ENCODE measurements at regions not wholly inside any gene's neighbourhood (a gene's known extent, or its start where the extent isn't known, plus 50 kb on each side); places are given as distances from the start of the nearest gene placed in this dataset.

GRCh38 chr6:112991912-112992311 is 644.8 kb downstream of the RFPL4B start:
- Histone ChIP-seq H3K9me3 (ENCODE audit: control insufficient read depth, low read length) (no peaks in the 10 kb centered on the region), H3K4me1 (ENCODE audit: control insufficient read depth, insufficient read depth, low read length, poor library complexity, severe bottlenecking) (no peaks in the 10 kb centered on the region), H3K4me3 (ENCODE audit: extremely low read depth, insufficient read depth, low read length, poor library complexity, severe bottlenecking) (no peak overlapping the region), H3K36me3 (ENCODE audit: control insufficient read depth, insufficient read depth, low read length) (no peaks in the 10 kb centered on the region), H3K27ac (ENCODE audit: low read depth, low read length, severe bottlenecking) (no peak overlapping the region)
- no CpG with 5 or more reads among the region's 4 CpGs for WGBS, 2 experiments (ENCODE audit: insufficient coverage in 2 of 2)

- H3K4me1 ChIP-seq (ENCODE audit: control insufficient read depth, insufficient read depth, low read length, poor library complexity, severe bottlenecking) = no peaks in the 10 kb centered on the region
- no peaks in the 10 kb centered on the region for H3K9me3 ChIP-seq (ENCODE audit: control insufficient read depth, low read length)
- no peak overlapping the region for H3K27ac ChIP-seq (ENCODE audit: low read depth, low read length, severe bottlenecking)
- no peaks in the 10 kb centered on the region for H3K36me3 ChIP-seq (ENCODE audit: control insufficient read depth, insufficient read depth, low read length)
- H3K4me3 ChIP-seq (ENCODE audit: extremely low read depth, insufficient read depth, low read length, poor library complexity, severe bottlenecking) = no peak overlapping the region
- no CpG with 5 or more reads among the region's 3 CpGs for WGBS, 2 experiments (ENCODE audit: insufficient coverage in 2 of 2)
Measured at GRCh38 chr6:112997421-112998085, 650.4 kb downstream of the RFPL4B start.

- peaks cover 3% of the 10 kb centered on the region for H3K4me1 ChIP-seq (ENCODE audit: control insufficient read depth, insufficient read depth, low read length, poor library complexity, severe bottlenecking)
- 75 to 100% methylated on average over 1 of the region's 1 CpG for WGBS, 2 experiments (ENCODE audit: insufficient coverage in 2 of 2)
Measured at GRCh38 chr6:113004054-113004453, 656.9 kb downstream of the RFPL4B start.

GRCh38 chr6:113004470-113005270 is 657.5 kb downstream of the RFPL4B start:
- H3K9me3 ChIP-seq (ENCODE audit: control insufficient read depth, low read length) = no peaks in the 10 kb centered on the region
- H3K27ac ChIP-seq (ENCODE audit: low read depth, low read length, severe bottlenecking) = no peak overlapping the region
- H3K36me3 ChIP-seq (ENCODE audit: control insufficient read depth, insufficient read depth, low read length) = no peaks in the 10 kb centered on the region
- WGBS, 2 experiments (ENCODE audit: insufficient coverage in 2 of 2) = 100% methylated on average over 1 of the region's 3 CpGs; no CpG with 5 or more reads in 1 of the 2 experiments
- no peak overlapping the region for H3K4me3 ChIP-seq (ENCODE audit: extremely low read depth, insufficient read depth, low read length, poor library complexity, severe bottlenecking)
- peaks cover 6% of the 10 kb centered on the region for H3K4me1 ChIP-seq (ENCODE audit: control insufficient read depth, insufficient read depth, low read length, poor library complexity, severe bottlenecking)

More at GRCh38 chr6:113004054-113004453, 656.9 kb downstream of the RFPL4B start:
- Histone ChIP-seq H3K4me3 (ENCODE audit: extremely low read depth, insufficient read depth, low read length, poor library complexity, severe bottlenecking) (no peak overlapping the region), H3K36me3 (ENCODE audit: control insufficient read depth, insufficient read depth, low read length) (no peaks in the 10 kb centered on the region), H3K9me3 (ENCODE audit: control insufficient read depth, low read length) (no peaks in the 10 kb centered on the region), H3K27ac (ENCODE audit: low read depth, low read length, severe bottlenecking) (no peak overlapping the region)

GRCh38 chr6:113006494-113006893 is 659.4 kb downstream of the RFPL4B start:
- WGBS, 2 experiments (ENCODE audit: insufficient coverage in 2 of 2) = no CpG with 5 or more reads among the region's 2 CpGs
- Histone ChIP-seq H3K36me3 (ENCODE audit: control insufficient read depth, insufficient read depth, low read length) (no peaks in the 10 kb centered on the region), H3K27ac (ENCODE audit: low read depth, low read length, severe bottlenecking) (no peak overlapping the region), H3K4me3 (ENCODE audit: extremely low read depth, insufficient read depth, low read length, poor library complexity, severe bottlenecking) (no peak overlapping the region), H3K9me3 (ENCODE audit: control insufficient read depth, low read length) (no peaks in the 10 kb centered on the region), H3K4me1 (ENCODE audit: control insufficient read depth, insufficient read depth, low read length, poor library complexity, severe bottlenecking) (peaks cover 13% of the 10 kb centered on the region)

GRCh38 chr6:113009682-113010081 is 662.6 kb downstream of the RFPL4B start:
- no peak overlapping the region for H3K27ac ChIP-seq (ENCODE audit: low read depth, low read length, severe bottlenecking)

GRCh38 chr6:113010196-113010989 is 663.3 kb downstream of the RFPL4B start:
- H3K36me3 ChIP-seq (ENCODE audit: control insufficient read depth, insufficient read depth, low read length) = no peaks in the 10 kb centered on the region
- no peaks in the 10 kb centered on the region for H3K9me3 ChIP-seq (ENCODE audit: control insufficient read depth, low read length)
- no peak overlapping the region for H3K27ac ChIP-seq (ENCODE audit: low read depth, low read length, severe bottlenecking)
- H3K4me3 ChIP-seq (ENCODE audit: extremely low read depth, insufficient read depth, low read length, poor library complexity, severe bottlenecking) = no peak overlapping the region
- WGBS, 2 experiments (ENCODE audit: insufficient coverage in 2 of 2) = 90 to 100% methylated on average over 1 to 2 of the region's 3 CpGs
- H3K4me1 ChIP-seq (ENCODE audit: control insufficient read depth, insufficient read depth, low read length, poor library complexity, severe bottlenecking) = peaks cover 13% of the 10 kb centered on the region

More at GRCh38 chr6:113009682-113010081, 662.6 kb downstream of the RFPL4B start:
- WGBS, 2 experiments (ENCODE audit: insufficient coverage in 2 of 2) = no CpG with 5 or more reads among the region's 1 CpG
- no peaks in the 10 kb centered on the region for H3K9me3 ChIP-seq (ENCODE audit: control insufficient read depth, low read length)
- H3K4me1 ChIP-seq (ENCODE audit: control insufficient read depth, insufficient read depth, low read length, poor library complexity, severe bottlenecking) = peaks cover 13% of the 10 kb centered on the region
- H3K4me3 ChIP-seq (ENCODE audit: extremely low read depth, insufficient read depth, low read length, poor library complexity, severe bottlenecking) = no peak overlapping the region
- no peaks in the 10 kb centered on the region for H3K36me3 ChIP-seq (ENCODE audit: control insufficient read depth, insufficient read depth, low read length)

GRCh38 chr6:113011389-113011788 is 664.3 kb downstream of the RFPL4B start:
- WGBS, 2 experiments (ENCODE audit: insufficient coverage in 2 of 2) = no CpG with 5 or more reads among the region's 1 CpG
- H3K27ac ChIP-seq (ENCODE audit: low read depth, low read length, severe bottlenecking) = no peak overlapping the region
- peaks cover 10% of the 10 kb centered on the region for H3K4me1 ChIP-seq (ENCODE audit: control insufficient read depth, insufficient read depth, low read length, poor library complexity, severe bottlenecking)
- no peak overlapping the region for H3K4me3 ChIP-seq (ENCODE audit: extremely low read depth, insufficient read depth, low read length, poor library complexity, severe bottlenecking)
- H3K36me3 ChIP-seq (ENCODE audit: control insufficient read depth, insufficient read depth, low read length) = no peaks in the 10 kb centered on the region
- H3K9me3 ChIP-seq (ENCODE audit: control insufficient read depth, low read length) = no peaks in the 10 kb centered on the region

- Histone ChIP-seq H3K9me3 (ENCODE audit: control insufficient read depth, low read length) (no peaks in the 10 kb centered on the region), H3K27ac (ENCODE audit: low read depth, low read length, severe bottlenecking) (no peak overlapping the region), H3K36me3 (ENCODE audit: control insufficient read depth, insufficient read depth, low read length) (no peaks in the 10 kb centered on the region), H3K4me1 (ENCODE audit: control insufficient read depth, insufficient read depth, low read length, poor library complexity, severe bottlenecking) (peaks cover 10% of the 10 kb centered on the region), H3K4me3 (ENCODE audit: extremely low read depth, insufficient read depth, low read length, poor library complexity, severe bottlenecking) (no peak overlapping the region)
- WGBS, 2 experiments (ENCODE audit: insufficient coverage in 2 of 2) = no CpG with 5 or more reads among the region's 5 CpGs
Measured at GRCh38 chr6:113011801-113012200, 664.7 kb downstream of the RFPL4B start.

GRCh38 chr6:113015249-113015648 is 668.1 kb downstream of the RFPL4B start:
- no peaks in the 10 kb centered on the region for H3K36me3 ChIP-seq (ENCODE audit: control insufficient read depth, insufficient read depth, low read length)
- H3K4me1 ChIP-seq (ENCODE audit: control insufficient read depth, insufficient read depth, low read length, poor library complexity, severe bottlenecking) = peaks cover 7% of the 10 kb centered on the region
- 58 to 60% methylated on average over 5 to 6 of the region's 8 CpGs for WGBS, 2 experiments (ENCODE audit: insufficient coverage in 2 of 2)
- H3K27ac ChIP-seq (ENCODE audit: low read depth, low read length, severe bottlenecking) = no peak overlapping the region
- no peaks in the 10 kb centered on the region for H3K9me3 ChIP-seq (ENCODE audit: control insufficient read depth, low read length)
- no peak overlapping the region for H3K4me3 ChIP-seq (ENCODE audit: extremely low read depth, insufficient read depth, low read length, poor library complexity, severe bottlenecking)
